Hematopoietic multipotent progenitor cell treated with erythropoietin and hydrocortisone succinate and interleukin-3 and kit ligand, for 6 days (in vitro differentiated cells): ENCODE measurements at regions not wholly inside any gene's neighbourhood (a gene's known extent, or its start where the extent isn't known, plus 50 kb on each side); places are given as distances from the start of the nearest gene placed in this dataset.
A peak's percentile ranks its signal among the peaks of the same experiment; 100 is the strongest.
"Not testable (repeated sequence)": the region's sequence is repeated elsewhere in the genome, so short reads cannot be mapped to it uniquely, and the experiment has no call there.

Source experiments
- DNase-seq: peaks from one replicate; pipeline ENCODE4 v3.0.0-alpha.2; 2015

DNA sequence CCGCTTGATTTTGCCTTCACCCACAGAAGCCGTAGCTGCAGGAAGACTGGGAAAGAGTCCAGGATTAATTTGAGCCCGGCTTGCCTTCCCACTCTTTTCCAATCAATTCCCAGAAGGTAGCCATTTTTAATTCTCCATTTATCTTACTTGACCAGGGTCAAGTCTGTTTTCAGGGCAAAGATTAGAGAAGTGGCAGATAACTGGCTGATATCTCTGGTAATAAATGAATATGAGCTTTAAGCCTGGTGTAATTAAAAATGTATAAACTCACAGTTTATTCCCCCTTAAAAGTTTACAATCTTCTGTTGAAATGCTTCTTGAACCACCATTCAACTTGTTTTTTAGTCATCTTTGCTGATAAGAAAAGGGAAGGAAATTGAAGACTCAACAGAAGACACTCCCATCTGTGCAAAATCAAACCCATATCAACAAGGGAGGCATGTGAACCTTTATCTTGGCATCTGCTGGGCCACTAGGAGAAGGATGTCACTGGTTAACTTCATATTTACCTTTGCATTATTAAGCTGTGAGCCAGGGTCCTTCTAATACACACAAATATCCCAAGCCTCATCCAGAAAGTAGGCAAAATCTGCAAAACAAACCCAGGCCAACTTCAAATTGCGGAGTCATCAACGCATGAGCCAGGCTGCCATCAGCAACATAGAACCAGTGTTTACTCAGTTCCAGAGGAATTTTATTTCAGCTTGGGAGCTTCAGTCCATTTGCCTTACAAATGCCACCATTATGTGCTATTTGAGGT, 314.6 kb upstream of the MAF start:
- peak; percentile 9 for DNase-seq

DNA sequence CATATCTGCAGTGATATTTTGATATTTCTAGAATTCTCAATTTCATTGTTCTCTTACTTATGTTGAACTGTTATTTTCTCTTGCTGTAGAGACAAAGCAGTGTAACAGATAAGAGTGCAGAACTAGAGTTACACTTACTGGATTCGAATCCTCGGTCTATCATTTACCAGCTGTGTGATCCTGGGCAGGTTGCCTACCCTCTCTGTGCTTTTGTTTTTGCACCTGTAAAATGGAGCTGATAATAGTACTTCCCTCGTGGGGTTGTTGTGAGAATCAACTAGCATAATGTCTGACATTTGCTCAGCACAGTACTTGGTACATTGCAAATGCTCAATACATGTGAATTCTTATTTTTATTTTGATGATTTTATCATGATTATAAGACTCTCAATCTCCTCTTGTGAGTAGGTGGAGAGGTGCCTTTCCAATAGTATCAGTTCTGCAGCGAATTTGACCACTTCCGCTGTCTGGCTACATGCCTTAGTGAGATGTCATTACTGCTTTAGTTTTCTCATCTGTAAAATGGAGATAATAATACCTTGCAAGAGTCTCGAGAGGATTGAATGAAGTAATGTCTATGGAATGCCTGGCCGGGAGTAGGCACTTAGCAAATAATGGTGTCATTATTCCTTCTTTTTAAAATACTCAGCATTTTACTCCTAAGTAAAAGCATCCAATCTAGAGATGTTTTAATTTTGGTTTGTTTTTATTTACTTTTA, 312.2 kb upstream of the MAF start:
- no peak for DNase-seq

DNA sequence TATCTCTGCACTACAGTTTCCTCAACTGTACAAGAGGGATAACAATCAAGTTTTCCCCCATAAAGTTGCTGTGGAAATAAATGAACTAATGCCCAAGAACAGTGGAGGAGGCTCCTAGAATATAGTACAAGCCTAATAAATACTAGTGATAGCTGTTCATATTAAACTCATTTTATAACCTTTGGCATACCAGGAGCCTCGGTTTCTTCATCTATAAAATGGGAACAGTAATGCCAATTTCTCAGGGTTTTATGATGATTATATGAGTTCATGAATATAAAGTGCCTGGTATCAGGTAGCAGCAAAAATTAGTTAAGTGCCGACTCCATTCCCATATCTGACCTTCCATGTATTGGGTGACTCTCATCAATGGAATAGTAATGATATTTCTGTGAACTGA, 311.1 kb upstream of the MAF start:
- DNase-seq, result no peak

DNA sequence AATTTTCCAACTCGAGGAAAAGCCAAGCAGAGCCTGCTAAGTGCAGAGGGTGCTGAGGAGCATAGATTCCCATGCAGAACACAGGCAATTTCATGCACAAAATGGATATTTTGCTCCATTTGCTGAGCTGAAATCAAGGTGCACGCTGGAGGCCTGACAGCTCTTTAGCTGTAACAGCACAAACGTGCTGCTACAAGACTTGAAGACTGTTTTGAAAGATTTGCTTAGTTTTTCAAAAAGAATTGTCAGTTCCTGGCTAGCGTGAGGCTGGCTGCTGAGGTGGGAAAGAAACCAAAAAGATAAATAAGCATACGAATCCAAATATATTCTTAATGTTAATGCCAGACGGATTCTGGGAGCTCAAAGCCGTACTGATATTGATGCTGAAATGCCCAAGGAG, 309.0 kb upstream of the MAF start:
- no peak for DNase-seq

DNA sequence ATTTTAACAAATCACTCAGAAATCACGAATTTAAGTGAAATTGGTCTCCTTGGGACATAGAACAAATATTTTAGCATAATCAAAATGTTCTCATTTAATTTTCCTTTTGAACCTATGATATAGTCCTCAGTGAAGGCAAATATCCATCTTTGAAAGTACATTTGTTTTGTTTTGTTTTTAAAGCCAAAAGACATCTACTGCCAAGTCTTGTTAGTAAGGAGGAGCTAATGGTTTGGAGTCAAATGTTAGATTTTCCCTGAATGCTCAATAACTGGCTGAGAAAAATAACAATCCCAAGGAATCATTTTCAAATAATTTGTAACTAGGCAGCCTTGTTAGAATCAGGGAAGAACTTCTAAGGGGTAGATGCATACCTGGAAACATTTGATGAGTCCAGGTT, 302.9 kb upstream of the MAF start:
- no peak for DNase-seq

DNA sequence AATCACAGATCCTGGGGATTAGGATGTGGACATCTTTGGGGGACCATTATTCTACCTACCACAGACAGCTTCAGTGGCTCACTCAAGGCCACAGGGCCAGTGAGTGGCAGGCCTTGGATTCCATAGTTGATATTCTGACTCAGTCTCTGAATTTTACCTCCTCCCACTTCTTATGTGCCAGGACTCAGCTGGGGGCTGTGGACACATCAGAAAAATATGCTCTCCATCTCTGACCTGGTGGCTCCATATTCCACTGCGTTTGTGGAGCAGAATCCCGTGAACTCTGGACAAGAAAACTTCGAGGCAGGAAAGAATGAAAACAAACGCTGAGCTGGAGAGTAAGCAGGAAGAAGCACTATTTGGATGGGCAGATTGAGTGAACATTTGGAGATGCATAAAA, 301.8 kb upstream of the MAF start:
- no peak for DNase-seq

DNA sequence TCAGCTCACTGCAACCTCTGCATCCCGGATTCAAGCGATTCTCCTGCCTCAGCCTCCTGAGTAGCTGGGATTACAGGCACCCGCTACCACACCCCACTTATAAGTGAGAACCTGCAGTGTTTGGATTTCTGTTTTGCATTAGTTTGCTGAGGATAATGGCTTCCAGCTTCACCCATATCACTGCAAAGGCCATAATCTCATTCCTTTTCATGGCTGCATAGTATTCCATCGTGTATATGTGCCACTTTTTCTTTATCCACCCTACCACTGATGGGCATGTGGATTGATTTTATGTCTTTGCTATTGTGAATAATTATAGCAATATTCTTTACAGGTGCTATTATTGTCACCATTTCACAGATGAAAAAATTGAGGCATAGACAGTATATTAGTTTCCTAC, 301.0 kb upstream of the MAF start:
- no peak for DNase-seq

DNA sequence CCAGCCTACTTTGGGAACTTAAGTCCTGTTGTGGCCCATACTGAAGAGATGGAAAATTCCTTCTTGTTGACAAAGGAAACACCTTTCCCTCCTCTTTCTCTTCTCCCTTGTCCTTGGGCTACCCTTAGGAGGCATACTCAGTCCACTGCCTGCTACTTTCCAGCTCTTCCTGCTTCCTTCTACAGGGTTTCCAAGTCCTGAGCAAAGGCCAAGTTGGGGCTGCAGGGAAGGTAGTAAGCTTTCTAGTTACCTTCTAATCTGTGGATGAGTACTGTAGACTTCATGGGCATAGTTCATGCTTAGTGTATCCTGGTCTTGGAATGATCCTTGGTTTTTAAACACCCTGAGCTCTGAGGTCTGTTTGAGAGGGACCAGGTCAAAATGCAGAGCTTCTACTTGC, 299.2 kb upstream of the MAF start:
- no peak for DNase-seq

DNA sequence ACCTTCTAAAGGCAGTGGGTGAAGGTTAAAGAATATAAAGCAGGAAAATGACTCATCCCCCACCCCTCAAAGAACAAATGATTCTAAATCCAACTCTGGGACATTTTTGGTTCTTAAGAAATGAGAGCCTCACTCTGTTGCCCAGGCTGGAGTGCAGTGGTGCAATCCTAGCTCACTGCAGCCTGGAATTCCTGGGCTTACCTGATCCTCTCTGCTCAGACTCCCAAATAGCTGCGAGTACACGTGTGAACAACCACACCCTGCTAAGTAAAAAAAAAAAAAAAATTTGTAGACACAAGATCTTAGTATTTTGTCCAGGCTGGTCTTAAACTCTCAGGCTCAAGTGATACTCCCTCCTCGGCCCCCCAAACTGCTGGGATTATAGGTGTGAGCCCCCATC, 298.8 kb upstream of the MAF start:
- no peak for DNase-seq

DNA sequence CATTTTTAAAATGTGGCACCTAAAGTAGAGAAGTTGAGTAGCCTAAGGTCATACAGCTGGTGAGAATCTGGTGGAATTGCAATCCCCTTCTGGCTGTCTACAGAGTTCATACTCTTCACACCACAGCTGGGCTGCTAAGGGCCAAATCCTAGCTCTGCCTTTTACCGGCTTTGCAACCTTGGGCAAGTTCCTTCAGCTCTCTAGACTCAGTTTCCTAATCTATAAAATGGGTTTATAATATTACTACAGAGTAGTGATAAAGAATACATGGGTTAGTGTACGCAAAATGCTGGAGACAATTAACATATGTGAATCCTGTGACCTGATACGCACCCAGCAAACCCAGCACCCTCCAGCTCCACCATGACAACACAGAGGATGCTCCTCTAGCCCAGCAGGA, 298.2 kb upstream of the MAF start:
- no peak for DNase-seq

DNA sequence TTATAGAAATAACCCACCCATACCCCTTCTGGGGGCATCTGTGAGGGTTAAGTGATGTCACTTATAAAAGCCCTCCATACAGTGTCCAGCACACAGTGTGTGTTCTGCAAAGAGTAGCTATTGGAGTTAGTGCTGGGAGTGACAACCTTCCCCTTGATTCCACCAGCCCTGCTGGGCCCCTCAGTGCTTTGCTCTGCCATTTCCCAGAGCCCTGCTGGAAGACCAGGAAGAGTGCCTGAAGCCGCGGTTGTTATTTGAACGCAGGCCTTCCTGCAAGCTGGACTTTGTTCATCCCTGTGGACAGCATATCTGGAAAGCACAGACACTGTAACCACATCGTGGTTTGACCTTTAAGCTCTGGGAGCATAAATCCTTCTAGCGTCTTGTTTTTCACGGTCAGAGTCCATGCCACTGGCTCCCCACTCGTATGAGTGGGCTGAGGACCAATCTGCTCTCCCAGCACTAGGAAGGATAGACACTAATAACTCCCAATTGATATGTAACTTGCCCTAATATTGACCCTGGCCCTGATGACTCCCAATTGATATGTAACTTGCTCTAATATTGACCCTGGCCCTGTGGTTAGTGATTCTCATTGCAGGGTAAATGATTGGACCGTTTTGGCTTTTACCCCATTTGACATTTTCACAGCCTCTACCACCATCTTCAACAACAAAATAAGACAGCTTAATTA, 297.1 kb upstream of the MAF start:
- no peak for DNase-seq

DNA sequence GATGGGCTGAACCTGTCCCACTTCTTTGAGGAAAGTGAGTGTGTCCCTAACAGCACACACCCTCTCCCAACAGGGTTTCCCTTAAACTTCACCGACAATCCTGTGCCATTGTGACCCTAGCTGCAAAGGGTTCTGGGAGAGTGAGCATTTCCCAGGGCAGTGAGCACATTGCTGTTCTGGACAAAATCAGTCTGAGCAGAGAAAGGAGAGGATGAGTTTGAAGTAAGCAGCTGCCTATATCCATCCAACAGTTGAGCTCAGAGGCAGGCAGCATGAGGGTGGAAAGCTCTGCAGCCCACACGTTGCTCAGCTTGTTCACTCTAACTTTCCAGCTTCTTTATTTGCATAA, 296.5 kb upstream of the MAF start:
- DNase-seq, result no peak

DNA sequence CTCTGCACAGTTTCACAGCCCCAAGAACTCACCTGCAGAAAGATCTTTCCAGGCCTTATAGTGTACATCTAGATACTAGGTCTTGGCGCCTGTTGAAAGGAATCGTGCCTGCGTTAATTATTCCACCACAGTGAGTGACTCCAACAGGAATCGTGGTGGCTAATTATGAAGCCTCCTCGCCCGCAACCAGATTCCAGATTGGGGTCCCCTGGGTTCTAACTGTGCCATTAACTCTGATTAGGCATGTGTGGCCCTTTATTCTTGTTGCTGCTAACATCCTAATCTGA, 295.3 kb upstream of the MAF start:
- no peak for DNase-seq

DNA sequence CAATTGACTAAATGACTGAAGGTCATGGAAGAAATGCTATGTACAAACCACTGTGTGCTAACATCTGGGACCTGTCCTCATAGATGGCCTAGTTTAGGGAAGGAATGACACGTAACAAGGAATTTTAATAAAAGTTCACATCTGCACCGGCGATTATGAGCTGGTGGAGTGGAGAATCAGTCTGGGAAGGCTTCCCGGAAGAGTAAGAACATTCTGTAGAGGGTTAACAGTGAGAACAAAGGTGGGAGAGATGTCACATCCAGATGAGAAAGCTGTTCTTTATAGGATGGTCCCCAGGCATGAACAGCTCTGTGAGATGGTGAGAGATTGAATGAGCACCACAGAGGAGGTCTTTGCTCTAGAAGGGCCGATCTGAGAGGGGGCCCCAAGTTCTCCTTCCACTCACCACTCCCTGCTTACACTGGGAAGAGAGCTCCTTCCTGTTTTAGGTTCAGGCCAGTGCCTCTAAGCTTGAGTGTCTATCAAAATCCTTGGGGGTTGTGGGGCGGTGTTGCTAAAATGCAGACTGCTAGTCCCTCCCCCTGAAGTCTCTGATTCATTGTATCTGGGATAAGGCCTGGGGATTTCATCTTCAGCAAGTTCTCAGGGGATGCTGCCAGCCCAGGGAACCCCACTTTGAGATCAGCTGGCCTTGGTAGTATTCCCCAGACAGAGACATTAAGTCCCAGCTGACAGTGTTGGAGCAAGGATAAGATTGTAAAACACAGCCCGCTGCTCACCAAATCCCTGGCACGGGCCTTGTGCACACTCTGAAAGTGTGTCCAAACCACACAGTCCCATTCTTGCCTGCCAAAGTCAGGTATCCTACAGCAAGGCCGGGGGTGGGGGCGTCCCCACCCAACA, 294.7 kb upstream of the MAF start:
- DNase-seq, result no peak

DNA sequence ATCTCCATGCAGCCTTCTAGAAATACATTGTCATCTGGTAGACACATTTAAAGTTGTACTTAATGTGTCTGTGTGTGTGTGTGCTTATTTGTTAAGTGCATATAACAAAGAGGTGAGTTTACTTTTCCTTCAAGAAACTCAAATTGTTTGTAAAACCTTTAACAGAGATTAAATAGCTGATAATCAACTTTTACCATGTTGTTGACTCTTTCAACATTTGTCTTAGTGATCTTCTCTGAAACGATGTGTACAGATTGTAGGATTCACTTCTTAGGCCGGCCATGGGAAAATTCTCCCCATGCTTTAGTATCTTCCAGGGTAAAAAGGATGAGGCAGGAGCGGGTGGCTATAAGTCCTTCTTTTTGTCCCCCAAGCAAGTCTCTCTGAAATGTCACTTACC, 292.9 kb upstream of the MAF start:
- DNase-seq, result no peak

DNA sequence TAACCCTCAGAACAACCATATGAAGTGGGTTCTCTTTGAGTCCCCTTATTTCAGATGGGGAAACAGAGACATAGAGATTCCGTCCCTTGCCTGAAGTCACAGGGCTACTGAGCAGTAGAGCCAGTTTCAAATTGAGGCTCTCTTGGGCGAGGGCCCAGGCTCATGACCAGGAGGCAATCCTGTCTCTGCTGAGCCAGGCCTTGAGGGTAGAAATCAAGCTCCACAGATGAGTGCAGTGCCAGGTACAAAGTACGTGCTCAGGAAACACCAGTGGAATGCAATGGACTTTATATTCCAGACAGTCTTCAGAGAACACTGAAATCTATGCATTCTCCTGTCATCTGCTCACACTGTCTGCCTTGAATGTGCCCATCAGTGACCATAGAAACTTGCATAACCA, 291.7 kb upstream of the MAF start:
- DNase-seq, result no peak

DNA sequence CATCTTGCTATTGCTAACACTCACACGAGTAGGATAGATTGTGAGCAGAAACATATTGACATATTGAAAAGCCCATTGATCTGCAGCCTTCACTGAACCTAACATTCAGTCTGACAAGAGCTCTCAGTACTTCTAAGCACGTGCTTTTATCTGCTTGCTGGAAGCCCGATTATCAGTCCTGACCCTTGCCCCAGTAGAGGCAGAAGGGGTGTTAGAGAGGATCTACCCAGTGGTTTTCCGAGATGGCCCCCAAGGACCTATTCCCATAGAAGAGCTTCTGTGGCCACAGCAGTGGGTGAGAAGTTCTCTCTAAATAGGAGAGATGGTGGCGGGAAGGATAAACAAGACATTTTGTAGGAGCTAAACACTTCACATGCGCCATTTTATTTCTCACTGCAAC, 290.9 kb upstream of the MAF start:
- no peak for DNase-seq

DNA sequence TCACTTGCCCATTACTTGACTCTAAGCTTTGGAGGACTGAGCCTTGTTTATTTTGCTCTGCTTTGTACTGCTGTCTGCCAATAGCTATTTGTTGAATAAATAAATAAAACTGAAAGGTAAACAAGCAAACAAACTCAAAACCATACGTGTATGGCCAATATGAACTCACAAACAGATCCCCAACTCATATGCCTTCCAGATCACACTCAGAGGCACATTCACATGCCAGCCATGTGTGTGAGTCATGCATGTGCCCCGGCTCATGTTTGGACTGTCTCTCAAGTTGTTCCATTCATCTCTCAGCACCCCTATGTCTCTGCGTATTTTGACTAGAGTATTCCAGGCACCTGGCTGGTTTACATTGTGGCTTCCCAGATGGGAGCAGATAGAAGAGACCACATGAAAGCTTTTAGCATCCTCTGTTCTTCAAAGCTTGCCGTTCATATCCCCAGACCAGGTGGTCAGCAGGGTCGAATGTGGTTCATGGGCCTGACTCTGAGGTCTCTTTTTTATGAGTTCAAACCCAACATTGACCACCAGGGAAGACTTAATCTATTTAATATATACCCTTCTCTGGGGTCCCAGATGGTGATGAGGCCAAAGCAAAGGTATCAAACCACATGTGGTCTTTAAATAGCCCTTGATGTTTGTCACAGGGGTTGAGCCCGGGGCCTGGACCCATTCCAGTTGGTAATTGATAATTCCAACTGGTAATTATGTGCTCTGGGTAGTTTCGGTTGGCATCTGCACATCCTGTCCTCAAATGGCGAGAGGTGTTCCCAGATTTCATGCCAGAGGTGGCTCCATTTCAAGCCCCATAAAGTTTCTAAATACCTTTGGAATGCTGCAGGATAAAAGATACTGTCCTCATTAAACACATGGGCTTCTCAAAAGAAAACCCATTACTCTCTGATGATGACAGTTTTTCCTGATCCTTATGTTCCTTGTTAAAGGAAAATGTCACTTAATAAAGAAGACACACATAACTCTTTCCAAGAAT, 287.3 kb upstream of the MAF start:
- DNase-seq, result no peak

DNA sequence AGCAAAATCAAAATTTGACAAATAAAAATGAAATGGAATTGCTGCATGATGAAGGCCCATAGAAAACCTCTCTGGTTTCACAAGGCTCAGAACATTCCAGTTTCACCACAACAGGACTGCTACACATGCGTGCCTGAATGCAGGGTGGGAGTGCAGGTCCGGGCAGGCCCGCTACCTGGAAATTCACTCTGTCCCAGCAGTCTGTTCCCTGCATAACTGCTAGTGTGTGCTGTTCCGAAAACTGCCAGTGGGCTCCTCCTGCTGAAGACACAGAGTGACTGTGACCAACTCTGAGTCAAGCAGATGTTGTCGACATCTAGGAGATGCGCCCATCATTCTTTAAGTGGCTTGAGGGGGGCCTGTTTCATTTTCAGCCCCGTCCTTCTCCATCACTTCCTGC, 284.8 kb upstream of the MAF start:
- no peak for DNase-seq

DNA sequence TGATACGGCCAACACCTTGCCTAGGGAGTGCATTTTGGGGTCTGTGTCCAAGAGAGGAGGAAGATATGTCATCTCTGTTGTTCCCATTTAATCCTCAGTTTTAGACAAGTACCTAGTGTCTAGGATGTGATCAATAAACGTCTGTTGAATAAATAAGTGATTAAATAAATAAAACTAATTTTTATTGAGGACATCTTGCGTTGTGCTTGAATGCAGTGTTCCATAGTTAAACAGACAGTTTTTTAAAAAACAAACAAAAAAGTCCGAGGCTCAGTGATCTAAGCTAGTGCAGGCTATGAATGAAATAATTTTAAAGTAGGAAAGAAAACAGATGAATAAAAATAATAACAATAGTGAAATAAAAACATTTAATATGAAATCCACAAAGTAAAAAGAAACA, 283.0 kb upstream of the MAF start:
- DNase-seq, result no peak

DNA sequence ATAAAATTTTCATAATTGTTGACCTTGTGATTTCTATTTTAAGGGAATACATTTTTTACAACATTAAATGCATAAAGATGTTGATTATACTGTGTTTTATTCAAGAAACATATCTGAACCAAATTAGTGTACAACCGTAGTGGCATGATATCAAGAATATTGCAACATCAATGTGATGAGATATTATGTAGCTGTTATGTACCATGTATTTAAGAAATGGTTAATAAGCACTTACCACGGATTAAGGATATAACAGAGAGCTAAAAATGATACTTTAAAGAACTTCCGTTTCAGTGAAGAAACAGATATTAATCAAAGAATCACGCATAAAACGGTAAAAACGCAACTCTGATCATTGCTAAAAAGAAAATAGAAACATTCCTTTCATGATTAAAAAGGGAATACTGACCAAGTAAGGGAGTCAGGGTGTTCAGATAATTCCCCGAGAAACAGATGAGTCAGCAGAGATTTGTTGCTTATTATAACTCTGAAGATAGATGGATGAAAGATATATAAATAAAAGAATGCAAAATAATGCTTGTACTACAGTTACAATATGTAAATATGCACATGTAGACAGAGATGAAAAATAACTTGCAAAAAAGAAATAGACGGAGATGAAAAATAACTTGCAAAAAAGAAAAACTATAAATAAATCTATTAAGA, 281.9 kb upstream of the MAF start:
- no peak for DNase-seq

DNA sequence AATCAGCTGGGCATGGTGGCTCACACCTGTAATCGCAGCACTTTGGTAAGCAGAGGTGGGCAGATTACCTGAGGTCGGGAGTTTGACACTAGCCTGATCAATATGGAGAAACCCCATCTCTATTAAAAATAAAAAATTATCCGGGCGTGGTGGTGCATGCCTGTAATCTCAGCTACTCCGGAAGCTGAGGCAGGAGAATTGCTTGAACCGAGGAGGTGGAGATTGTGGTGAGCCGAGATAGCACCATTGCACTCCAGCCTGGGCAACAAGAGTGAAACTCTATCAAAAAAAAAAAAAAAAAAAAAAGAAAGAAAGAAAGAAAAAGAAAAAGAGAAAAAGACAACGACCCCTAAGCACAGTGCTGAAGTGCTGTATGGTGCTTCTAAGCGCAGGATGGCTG, 280.6 kb upstream of the MAF start:
- not testable (repeated sequence) for DNase-seq
